GOT3 (cell line): ENCODE measurements at regions not wholly inside any gene's neighbourhood (a gene's known extent, or its start where the extent isn't known, plus 50 kb on each side); places are given as distances from the start of the nearest gene placed in this dataset.
"Not testable (repeated sequence)": the region's sequence is repeated elsewhere in the genome, so short reads cannot be mapped to it uniquely, and the experiment has no call there.

Experiments
- DNase-seq: peaks from one replicate; lab custom pipeline; 2025; ENCODE audit warnings: mixed read lengths; lab: John Stamatoyannopoulos, UW

DNA sequence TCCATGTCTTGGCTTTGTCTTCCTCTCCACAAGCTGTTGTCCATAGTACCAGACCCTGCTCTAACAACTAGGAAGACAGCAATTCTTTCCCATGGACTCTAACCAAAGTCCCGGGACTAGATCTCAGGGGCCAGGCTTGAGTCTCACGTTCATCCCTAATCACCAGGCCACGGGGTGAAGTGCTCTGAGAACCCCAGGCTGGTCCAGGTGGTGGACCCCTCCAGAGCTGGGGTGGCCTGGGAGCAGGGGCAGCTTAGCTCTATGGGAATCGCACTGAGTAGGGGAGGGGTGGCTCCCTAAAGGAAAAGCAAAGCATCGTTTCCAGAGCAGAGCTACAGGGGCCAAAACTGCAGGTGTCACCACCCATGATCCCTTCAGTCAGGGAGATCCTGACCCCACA is 150.9 kb downstream of the TPRA1 start:
- DNase-seq: no peak

DNA sequence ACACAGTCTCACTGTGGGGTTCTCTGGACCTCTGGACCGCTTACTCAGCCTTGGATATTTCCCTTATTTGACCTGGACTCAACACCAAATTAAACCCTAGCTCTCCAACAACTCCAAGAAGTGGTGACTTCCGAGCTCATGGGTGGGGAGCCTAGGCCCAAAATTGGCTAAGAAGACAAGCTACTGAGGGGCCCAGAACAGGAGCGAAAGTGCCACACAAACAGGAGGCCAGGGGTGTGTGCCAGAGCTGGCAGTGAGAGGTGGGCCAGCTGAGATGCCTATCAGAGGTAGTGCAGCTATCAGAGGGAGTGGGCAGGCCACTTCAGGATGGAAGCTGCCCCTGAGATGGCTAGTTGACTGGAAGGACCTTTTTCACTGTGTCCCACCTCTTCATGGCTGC is 151.1 kb upstream of the PRR20G start:
- DNase-seq: no peak

DNA sequence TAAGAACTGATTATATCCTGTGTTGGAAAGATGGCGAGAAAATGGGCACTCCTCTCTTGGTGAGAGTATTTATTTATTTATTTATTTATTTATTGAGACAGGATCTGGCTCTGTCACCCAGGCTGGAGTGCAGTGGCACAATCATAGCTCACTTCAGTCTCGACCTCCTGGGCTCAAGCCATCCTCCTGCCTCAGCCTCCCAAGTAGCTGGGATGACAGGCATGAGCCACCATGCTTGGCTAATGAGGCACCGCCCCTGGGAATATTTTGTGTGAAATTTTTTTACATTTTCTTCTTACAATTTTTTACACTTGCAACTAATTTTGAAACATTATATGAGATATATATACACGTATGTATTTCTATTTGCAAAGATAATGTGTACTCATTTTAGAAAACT is 150.5 kb upstream of the PRR20G start:
- no peak for DNase-seq

DNA sequence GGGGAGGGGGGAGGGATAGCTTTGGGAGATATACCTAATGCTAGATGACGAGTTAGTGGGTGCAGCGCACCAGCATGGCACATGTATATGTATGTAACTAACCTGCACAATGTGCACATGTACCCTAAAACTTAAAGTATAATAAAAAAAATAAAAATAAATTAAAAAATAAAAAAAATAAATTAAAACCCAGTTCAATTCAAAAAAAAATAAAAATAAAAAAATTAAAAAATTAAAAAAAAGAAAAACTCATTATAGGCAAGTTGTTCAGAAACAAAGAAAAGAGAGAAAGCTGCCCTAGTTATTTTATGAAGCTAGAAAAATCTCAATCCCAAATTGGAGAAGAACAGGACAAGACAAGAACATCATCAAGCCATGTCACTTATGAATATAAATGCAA is 147.5 kb upstream of the PRR20G start:
- DNase-seq: not testable (repeated sequence)

DNA sequence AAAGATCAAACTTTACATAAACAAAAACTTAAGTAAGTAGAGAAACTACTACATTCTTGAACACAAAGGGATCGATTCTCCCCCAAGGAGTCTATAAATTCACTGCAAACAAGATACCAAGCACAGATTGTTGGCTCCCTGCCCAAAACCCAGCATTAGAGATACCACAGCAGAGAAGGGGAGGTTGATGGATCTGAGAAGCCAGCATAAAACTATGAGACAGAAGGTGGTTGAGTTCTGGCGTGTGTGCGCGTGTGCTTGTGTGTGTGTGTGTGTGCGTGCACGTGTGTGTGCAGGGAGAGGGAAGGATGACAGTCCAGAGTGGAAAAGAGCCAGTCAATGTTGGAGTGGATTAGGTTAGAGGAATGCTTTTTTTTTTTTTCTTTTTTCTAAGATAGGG is 143.2 kb upstream of the PRR20G start:
- DNase-seq: no peak

DNA sequence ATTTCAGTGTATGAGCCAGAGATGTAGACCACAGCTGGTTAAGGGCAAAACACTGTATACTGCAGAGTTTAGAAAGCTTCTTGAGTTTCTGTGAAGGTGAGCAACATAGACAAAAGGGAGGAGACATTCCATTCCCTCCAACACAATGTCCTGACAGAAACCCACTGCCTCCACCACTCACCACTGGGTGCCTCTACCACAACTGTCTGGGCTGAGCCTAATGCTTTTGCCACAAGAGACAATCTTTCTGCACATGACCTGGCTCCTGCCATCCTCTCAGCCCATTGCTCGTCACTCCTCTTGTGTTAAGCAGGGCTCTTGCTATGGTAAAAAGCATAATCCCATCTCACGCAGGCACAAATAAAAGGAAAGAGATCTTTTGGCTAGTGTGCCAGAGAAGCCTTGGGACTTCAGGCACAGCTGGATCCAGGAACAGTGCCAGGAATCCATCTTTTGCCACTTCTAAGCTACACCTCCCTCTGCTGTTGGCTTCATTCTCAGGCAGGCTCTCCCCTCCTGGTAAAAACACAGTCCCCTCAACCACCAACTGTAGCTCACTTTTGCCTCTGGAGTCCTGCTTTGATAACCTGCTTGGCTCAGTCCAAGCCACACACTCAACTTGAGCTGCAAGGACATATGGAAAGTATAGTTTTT is 140.6 kb upstream of the PRR20G start:
- DNase-seq: no peak

DNA sequence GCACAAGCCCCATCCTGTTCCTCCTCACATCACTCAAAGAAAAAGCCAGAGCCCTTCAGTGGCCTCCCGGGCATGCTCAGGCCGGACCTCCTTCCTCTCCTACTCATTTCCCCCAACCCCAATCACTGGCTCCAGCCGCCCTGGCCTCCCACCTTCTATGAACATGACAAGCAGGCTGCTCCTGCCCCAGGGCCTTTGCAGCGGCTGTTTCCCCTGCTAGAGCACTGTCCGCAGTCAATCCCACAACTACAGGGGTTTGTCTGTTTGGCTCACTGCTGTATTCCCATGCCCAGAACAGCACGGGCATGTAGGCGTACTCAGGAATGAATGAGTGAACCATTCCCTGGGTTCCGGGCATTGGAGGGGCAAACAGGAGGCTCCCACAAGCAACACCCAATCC is 139.8 kb upstream of the PRR20G start:
- DNase-seq: no peak

DNA sequence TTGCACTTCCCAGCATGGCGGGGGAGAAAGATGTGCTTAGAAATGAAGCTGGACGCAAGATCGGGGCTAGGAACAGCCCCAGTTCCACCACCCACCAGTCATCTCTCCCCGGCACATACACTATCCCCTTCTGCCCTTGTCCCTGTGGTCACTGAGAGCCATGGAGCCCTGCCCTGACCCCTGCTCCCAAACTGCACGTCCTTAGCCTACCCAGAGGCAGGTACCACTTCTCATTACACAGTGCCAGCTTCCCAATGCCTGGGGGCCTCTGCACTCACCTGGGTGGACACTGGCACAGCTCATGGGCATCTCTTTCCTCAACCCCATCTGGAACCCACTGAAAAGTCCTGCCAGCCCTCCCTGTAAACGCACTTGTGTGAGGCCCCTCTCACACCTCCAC is 139.3 kb upstream of the PRR20G start:
- no peak for DNase-seq

DNA sequence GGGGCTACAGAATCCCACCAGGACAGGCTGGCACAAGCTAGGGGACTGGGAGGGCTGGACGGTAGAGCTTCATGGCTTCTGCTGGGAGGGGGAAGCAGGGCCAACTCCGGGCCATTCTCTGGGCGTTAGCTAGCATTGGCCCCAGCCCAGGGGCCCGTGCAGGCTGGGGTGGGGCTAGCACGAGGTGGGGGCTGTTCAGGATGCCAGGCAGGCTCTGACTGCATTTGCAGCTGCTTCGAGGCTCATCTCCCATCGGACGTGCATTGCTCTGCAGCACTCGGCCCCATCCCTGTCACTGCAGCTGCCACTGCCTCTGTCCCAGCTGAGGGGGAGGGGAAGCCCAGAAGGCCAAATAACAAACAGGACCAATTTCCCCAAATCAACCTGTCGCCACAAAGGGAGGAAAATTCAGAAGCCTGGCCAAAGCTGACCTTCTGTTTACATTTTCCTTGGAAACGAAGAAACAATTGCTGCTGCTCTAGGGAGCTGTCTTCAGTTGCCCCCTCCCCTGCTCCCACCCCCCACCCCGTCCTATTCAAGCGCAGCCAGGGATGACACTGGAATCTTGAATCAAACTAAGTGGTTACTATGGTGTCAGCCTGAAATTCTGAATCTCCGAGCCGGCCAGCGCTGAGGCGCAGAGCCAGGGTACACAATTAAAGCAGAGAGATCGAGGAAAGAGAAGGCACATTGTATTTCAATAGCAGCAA is 138.8 kb upstream of the PRR20G start:
- no peak for DNase-seq

DNA sequence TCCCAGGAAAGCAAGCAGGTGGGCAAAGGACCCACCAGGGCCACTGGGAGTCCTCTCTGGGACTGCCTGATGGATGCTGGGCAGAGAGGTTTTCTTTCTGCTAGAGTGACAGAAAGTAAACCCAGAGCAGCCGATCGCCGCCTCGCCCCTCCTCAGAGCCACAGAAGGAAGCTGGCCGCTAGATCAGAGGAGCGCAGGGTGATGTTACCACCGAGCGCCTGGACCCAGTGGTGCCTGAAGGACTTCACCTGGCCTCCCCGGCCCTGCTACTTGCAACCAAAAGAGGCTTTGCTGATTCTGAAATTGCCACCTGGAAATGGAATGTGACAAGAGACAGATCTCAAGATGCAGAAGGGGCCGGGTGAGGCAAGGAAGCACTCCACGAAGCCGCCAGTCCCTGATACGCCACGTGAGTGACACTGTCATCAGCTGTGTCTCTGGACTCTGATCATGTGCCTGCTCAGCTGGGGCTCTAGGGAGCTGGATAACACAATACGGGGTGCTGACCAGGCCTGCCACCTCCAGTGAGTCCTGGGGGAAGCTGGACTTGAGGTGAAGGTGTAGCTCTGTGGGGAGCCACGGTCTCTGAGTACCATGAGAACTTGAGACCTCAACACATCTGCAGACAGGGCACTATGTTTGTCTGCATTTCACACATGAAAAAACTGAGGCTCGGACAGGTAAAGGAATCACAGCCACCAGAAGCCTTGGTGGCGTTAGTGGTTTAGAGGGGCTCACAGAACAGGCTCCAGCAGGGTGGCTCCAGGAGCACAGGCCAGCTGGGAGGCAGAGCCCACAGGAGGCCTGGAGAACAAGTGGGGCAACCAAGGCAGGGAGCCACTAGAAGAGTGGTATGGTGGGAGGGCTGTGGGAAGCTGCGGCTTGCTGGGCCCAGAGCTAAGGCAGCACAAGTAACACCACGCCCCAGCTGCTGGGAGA is 137.9 kb upstream of the PRR20G start:
- DNase-seq: no peak

DNA sequence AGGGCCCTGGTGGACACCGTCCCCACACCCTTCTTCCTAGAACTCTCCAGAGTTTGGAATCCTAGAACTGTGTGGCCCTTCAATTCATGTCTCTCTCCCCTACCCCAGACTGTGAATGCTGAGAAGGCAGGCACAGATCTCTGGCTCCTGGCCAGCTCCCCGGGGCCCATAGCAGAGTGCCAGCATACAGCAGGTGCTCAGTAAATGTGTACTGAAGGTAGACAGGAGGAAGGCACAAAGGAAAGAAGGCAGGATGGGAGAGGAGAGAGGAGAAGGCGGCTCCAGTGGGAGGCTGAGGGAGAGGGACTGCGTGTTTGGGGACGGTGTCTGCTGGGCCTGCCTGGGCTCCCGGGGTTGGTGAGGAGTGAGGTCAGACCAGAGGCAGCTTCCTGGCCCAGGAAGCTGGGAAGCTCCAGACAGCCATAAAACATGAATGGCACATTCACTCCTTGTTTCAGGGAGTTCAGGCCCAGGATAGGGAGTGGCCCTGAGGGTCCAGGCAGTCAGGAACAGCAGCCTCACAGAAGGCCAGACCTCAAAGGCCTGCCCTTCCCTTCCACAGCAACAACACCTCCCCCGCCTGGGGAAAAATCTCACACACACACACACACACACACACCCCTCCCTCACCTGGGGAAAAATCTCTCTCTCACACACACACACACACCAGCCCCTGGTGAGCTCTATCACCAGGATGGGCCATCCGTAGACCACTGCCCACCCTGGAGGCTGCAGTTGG is 137.1 kb upstream of the PRR20G start:
- DNase-seq: no peak

DNA sequence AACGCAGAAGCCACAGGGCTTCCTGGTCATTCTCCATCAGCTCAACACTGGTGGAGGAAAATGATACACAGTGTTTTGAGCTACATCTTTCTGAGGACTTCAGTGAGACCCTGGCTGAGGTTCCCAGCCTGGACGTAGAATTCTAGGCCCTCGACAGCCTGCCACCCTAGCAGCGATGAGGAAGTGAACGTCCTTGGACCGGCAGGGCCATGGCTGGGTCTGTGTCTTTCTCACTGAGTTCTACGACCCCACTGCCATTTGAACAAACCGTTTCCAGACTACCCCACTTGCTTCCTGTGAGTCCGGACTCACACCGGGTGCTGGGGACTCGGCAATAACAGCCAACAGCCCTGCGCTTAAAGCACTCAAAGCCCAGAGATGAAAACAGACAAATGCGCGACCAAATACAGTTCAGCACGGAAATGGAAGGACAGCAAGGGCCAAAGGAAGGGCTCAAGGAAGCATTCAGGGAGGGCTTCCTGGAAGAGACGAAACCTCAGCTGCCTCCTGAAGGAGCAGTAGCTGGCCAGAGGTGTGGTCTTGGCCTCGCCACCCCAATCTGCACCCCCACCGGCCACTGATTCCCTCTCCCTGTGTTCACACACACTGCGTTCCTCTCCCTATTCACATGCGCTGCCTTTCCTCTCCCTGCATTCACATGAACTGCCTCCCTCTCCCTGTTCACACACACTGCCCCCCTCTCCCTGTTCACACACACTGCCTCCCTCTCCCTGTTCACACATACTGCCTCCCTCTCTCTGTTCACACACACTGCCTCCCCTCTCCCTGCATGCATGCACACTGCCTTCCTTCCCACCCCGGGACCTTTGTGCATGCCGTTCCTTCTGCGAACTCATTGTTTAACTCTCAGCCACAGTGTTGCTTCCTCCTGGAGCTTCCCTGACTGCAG is 136.3 kb upstream of the PRR20G start:
- DNase-seq: no peak

DNA sequence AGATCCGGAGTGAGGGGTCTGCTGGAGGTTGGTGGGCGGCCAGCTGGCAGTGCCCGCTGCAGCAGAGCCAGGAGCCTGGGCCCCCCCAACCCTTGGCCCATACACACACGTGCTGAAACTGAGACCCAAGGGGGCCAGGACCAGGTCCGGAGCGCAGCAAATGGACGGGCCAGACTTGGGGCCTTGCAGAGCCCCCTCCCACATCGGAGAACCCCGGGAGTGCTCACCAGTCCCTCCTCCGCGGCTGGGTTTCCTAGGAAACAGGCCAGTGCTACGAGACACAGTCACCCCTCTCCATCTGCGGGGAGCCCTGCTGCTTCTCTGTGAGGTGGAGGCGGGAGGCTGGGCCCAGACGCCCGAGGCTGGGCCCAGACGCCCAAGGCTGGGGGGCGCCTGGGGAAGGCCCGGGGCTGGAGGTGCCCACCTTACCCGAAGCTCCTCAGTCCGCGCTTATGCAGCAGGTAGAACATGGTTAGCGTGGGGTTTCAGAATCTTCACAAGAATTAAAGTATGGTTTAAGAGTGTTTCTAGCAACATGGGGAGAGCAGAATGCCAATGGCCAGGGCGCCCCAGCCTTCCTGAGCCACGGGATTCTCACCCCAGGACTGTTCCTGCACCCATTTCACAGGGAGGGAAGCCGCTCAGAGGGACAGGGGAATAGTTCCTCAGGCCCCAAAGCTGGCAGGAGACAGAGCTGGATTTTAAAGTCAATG is 135.0 kb upstream of the PRR20G start:
- no peak for DNase-seq

DNA sequence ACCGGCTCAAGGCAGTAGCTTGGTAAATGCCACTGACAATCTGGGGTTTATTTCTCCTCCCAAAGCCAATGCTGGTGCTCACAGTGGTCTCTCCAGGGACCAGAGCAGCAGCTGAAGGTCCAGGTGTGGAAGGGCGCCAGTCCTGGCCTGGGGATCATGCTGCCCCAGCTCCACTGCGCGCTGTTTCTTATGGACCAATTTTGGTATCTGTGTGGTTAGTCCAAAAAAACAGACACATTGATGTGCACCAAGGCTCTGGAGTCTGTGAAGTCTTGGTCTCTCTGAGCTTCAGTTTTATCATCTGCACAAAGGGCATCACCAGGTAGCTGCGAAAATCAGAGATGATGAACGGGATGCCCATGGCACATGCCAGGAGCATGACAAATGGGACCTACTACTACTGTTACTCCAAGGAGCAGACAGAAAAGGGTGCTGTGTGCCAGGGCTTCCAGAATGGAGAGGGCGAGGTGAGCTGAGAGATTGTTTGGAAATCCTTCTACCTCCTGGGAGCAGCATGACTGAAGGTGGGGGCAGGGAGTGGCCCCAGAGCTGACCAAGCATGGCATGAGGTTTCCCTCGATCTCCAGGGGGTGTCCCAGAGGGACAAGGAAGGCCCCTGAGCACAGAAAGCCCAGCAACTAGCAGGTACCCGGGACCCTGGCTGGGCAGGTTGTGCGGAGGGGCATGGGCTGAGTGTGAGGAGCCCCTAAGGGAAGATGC is 134.3 kb upstream of the PRR20G start:
- no peak for DNase-seq

DNA sequence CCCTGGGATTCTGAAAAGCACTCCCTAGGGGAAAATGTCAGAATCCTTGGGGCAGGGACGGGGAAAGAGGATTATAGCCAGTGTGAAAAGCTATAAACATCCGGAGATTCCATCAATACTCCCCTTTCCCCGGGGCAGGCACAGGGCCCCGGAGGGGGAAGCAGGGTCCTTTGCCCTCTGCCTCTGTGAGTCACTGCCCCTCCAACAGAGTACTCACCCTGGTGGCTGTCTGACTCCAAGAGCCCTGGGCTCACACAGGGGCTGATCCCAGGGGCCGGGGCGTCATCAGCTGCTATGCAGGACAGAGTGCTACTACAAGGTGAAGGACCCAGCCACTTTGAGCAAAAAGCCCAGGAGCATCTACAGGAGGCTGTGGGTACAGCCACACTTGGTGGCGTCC is 133.0 kb upstream of the PRR20G start:
- DNase-seq: no peak

DNA sequence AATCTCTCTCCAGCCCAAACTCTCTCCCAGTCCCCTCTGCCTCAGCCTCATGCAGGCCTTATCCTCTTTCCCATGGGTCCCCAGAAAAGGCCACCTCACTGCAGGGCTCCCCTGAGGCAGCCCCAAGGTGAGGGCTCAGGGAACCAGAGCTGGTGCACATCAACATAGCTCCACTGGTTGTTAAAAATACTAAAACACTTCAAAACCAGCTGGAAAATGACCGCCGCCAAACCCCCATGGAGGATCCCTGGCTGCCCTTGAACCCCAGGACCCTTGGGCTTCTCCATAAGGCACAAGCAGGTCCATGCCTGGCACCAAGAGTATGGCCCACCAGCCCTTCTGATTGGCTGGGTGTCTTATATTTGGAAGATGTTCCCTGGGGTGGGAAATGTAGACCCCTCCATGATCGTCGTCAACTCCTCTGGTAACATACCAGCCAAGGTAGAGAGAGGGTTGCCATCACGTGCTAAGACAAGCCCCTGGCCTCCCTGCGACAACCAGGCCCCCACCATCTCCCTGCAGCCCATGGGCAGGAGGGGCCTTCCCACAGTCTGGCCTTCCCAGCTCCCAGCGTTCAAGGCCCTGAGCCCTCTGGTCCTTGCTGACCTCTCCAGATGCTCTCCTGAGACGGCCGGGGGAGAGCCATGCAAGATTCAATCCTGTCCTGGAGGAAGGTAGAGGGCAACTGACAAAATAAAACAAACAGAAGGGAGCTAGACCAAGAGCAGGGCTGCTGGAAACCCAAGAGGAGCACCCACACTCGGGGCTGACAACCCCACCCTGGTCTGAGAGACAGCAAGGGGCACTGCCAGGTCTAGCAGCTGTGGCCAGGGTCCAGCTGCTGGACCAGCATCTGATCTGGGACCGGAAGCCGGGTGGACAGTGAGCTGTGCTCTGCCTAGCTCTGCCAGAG is 132.1 kb upstream of the PRR20G start:
- no peak for DNase-seq

DNA sequence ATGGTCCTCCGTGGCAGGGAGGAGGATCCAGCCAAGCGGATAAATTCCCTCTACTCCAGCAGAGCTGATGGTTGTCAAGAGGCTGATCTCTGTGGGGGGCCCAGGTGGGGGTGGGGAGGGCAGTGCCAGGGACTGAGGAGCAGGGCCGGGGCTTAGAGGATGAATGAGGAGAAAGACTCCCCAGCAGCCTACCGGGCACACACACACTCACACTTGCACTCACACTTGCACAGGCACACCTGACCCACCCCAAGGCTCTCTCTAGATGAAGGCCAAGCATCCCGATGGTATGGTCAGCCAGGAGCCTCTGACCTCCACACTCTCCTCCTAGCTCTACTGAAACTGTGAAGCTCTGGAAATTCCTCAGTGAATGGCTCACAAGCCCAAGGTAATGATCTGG is 131.3 kb upstream of the PRR20G start:
- no peak for DNase-seq

DNA sequence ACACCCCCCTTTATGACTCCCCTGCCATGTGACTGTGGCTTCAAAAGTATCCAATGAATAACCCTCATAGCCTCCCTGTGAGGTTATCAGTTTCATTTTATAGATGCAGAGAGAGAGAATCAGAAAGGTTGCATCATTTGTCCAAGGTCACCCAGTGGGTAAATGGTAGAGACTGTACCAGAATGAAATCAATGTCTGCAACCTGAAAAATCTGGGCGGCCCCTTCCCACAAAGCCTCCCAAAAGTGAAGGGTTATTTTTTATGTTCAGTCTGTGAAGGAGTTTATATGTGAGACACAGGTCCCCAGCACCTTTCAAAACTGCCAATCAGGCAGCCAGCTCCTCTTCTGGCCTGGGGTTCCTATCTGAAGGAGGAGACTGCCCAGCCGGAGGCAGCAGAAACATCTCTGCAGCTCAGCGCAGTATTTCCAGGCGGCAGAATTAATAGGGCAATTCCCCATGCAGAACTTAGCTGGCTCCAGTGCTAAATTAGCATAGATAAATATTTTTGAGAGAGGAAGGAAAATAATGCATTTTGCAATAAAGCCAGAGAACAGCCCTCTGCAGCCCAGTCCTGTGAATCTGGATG is 130.8 kb upstream of the PRR20G start:
- no peak for DNase-seq
